CD4-positive, alpha-beta T cell treated with Interleukin-15 for 4 hours (primary cell): ENCODE measurements at regions not wholly inside any gene's neighbourhood (a gene's known extent, or its start where the extent isn't known, plus 50 kb on each side); places are given as distances from the start of the nearest gene placed in this dataset.

Experiments used
- DNase-seq: peaks from one replicate; pipeline ENCODE4 v3.0.0-alpha.2; 2020; ENCODE audit warnings: low spot score

DNA sequence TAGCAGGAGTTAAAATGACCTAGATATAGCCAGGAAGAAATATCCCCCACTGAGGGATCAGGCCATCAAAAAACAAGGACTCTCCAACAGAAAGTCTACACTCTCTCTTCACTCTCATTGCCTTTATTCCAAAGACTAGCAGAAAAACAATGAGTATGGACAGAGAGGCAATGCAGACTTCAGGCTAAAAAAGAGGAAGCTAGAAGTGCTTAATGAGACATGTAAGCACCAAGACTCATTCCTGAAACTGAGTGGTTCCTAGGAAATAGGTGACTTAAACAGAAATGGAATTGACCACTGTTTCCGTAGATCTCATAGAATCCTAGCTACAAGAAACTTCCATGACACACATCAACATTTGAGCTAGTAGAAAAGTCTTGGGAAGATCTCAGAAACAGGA, 387.3 kb downstream of the KDM5D start:
- no peak for DNase-seq

DNA sequence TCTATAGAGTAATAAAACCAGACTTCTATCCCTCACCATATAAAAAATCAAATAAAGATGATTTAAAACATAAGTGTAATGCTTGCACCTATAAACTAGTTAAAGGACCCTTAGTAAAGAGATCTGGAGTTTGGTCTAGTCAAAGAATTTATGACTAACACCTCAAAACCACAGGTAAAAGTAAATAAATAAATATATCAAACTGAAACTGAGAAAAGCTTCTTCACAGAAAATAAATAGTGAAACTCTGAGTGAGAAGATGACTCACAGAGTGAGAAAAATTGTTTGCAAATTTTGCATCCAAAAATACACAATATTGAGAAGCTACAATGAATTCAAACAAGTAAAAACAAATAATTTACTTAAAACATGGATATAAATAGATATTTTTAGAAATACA, 387.8 kb downstream of the KDM5D start:
- no peak for DNase-seq

DNA sequence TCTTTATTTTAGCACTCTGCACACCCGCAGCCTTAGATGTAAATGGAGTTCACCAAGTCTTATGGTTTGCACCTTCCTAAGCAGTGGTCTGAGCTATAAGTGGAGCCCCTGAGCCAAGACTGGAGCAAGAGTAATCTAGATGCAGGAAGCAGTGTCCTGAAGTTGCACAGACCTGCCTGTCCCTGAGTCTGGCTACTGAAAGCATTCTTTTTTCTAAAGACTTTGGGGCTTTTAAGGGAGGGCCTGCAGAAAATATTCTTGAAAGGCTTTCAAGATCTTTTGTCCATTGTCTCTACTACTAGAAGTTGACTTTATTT, 389.7 kb downstream of the KDM5D start:
- no peak for DNase-seq

DNA sequence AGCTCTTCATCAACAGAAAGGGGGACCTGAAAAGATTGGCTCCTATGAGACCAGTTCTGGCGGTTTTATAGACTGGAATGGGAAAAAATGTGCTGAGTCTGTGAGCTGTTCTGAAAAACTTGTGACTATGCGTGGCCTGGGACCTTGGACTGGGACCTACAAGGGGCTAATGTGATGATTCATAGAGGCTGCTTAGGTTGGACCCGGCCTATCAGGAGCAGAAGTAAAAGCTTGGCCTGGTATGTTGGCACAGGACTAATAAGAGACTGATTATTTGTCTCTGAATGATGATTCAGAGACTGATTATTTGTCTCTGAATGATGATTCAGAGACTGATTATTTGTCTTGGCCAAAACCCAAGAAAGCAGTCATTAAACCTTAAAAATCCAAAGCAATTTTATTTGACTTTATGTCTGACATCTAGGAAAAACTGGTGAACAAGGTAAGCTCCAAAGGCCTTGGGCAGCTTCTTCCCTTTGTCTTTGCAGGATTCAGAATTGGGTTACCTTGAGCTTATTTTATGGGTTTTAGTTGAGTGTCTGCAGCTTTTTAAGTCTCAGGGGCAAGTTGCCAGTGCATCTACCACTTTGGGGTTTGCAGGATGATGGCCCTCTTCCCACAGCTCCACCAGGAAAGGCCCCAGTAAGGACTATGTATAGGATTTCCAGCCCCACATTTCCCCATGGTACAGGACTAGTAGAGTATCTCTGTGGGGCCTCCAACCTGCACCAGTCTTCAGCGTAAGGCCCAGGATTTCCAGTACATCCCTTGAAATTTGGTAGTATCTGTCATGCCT, 390.3 kb downstream of the KDM5D start:
- no peak for DNase-seq

DNA sequence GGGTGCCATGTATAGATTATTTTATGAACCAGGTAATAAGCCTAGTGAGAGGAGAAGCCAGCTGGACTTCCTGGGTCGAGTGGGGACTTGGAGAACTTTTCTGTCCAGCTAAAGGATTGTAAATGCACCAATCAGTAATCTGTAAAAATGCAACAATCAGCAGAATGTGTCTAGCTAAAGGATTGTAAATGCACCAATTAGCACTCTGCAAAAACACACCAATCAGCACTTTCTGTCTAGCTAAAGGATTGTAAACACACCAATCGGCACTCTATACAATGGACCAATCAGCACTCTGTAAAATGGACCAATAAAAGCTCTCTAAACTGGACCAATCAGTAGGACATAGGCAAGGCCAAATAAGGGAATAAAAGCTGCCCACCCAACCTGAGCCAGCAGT, 392.9 kb downstream of the KDM5D start:
- DNase-seq: no peak

DNA sequence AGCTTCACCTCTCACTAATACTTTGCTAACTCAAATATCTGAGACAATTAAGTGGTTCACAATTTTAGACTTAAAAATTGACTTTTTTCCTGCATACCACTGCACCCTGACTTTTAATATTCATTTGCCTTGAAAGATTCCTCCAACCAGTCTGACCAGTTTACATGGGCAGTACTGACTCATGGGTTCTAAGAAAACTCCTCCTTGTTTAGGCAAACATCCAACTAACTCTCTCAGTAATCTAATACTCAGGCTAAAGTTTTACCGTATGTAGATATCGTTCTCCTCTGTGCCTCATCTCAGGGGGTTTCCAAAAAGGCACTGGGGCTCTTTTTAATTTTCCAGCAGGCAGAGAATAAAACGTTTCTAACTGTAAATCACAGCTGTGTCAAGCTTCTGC, 422.8 kb downstream of the KDM5D start:
- no peak for DNase-seq

DNA sequence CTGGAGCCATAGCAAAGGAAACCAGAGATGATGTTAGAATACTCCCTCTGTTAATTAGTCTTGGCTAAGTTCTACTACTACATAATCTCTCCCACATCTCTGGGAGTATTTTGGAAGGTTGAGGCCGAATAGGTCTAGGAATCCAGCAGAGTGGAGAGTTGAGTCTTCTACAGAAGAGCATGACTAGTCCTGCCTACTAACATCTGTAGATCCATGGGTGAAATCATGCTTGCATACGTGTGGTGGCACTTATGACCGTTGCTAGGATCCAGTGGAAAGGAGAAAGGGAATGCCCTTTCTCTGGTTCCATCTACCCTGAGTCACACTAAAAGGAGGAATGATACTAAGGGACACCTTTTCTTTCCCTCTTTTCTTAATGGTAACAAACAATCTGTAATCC, 425.4 kb downstream of the KDM5D start:
- DNase-seq: no peak

DNA sequence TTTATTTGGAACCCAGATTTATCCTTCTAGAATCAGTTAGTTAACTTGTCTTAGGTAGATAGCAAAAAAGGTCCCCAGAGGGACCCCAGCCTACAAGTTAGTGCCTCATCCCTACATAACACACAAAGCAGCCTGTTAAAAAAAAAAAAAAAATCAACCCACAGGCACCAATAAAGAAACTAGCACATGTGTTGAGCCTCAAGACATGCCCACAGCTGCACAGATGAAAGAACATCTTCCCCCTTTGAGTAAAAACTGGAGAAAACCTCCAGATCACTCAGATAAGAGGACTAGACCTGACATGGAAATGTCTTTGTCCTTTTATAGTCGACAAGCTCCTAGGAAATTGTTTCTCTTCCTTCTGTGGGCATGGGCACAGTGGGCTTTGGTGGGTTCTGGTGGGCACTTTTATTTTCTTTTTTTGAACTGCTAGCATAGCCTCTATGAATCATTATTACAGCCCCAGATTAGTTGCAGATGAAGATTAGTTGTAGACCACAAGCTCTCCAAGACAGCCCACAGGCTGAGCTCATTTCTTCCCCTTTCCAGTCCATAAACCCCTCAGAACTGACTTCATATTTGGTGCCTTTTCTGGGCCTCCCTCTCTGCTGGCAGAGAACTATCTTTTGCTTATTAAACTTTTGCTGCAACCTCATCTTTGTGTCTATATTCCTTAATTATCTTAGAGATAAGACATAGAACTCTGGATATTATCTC, 427.1 kb downstream of the KDM5D start:
- DNase-seq: no peak

DNA sequence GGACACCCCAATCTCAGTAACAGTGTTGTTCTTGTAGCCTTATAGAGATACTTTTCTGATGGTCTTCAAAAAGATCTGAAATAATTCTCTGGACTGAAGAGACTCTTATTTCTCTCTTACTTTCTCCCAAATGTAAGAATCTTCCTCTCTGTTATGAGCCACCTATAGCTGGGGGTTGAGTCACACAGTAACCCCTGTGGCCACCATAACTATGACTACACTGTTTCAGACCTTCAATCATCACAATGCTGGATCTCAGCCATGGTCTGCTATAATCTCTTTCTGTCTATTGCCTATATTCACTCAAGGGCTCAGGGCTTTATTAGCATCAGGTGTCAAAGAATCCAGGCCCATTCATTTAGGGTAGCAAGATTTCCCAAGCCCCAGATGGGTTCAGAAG, 436.9 kb downstream of the KDM5D start:
- no peak for DNase-seq

DNA sequence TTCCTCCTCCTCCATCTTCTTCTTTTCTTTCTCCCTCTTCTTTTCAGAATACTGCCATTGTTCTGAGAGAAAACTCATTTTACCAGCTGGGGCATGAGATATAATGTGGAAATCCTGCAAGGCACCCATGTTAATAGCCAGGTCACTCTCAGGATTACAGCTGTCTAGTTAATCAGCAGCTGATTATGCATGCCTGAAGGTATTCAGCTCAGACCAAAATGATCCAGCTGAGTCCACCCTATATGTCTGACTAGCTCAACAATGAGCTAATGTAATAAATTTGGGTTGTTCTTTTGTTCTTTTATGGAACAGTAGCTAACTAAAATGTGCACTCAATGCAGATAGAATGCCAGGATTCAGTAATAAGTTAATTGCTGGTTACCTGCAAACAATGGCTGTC, 441.4 kb downstream of the KDM5D start:
- no peak for DNase-seq

DNA sequence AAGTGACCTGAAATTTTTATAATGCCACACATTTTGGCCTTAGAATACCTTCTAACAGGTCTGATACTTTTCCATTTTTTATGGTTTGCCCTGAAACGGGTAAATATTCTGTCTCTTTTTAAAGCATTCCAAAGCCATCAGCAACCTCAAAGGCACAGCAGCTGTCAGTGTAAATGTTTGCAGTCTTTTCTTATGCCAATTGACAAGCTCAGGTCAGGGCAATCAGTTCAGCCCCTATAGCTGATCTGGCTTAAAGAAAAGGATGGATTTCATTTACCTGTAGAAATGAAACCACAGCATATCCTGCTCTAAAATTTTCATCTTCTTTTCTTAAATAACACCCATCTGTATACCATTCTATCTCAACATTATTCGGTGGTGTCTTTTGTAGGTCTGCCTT, 453.6 kb downstream of the KDM5D start:
- no peak for DNase-seq

DNA sequence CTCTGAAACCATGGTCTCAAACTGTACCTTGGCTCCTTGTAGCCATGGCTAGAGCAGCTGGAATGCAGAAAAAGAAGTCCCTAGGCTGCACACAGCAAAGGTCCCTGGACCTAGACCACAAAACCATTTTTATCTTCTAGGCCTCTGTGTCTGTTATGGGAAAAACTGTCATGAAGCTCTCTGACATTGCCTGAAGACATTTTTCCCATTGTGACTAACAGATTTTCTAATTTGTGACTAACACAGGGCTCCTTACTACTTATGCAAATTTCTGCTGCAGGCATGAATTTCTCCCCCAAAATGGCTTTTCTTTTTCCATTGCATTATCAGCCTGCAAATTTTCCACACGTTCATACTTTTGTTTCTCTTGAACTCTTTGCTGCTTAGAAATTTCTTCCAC, 470.4 kb downstream of the KDM5D start:
- no peak for DNase-seq

DNA sequence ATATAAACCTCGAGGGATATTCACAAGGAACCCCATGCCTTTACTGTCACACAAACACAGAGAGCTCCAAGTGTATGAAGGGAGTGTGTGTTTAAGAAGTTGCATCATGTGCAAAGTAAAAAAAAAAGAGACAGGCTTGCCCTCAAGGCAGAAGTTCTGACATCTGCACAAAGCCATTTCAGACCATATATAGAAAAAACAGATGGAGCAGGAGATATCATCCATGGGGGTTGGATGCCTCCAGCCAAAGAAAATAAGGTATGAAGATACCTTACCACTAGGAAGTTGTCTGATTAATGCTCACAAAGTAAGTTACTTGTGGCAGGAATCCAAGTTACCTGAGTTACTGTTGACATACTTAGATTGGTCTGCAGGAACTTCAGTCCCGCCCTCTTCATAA, 476.2 kb downstream of the KDM5D start:
- DNase-seq: no peak

DNA sequence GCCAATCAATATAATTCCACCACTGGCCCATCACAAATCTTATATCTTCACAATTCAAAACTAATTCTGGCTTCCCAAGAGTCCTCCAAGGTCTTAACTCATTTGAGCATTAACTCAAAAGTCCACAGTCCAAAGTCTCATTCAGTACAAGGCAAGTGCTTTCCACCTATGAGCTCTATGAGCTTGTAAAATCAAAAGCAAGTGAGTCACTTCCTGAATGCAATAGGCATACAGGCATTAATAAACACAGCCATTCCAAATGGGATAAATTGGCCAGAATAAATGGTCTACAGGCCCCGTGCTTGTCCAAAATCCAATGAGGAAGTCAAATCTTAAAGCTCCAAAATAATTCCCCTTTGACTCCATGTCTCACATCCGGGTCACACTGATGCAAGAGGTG, 479.1 kb downstream of the KDM5D start:
- no peak for DNase-seq

DNA sequence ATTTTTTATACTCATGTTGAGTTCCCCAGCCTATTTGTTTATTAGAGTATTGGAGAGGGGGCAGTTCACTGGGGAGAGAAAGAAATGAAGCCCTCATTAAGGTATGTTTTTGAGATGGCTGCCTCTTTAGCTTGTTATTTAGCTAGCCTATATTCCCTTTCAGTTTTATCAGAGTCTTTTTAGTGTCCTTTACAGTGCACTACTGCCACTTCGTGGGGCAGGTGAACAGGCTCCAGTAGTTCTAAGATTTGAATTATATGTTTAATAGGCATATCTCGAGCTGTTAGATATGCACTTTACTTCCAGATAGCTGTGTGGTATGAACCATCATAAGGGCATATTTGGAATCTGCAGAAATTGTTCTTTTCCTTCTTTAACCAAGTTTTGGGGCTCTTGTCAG, 482.2 kb downstream of the KDM5D start:
- no peak for DNase-seq

DNA sequence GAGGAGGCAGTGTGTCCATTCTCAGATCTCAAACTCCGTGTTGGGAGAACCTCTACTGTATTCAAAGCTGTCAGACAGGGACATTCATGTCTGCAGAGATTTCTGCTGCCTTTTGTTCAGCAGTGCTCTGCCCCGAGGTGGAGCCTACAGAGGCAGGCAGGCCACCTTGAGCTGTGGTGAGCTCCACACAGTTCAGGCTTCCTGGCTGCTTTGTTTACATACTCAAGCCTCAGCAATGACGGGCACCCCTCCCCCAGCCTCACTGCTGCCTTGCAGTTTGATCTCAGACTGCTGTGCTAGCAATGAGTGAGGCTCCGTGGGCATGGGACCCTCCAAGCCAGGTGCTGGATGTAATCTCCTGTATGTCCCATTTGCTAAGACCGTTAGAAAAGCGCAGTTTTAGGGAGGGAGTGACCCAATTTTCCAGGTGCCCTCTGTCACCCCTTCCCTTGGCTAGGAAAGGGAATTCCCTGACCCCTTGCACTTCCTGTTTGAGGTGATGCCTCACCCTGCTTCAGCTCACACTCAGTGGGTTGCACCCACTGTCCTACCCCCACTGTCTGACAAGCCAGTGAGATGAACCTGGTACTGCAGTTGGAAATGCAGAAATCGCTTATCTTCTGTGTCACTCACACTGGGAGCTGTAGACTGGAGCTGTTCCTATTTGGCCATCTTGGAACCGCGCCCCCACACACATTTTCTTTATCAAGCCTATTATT, 458.9 kb upstream of the HSFY2 start:
- peak; percentile 6 for DNase-seq

DNA sequence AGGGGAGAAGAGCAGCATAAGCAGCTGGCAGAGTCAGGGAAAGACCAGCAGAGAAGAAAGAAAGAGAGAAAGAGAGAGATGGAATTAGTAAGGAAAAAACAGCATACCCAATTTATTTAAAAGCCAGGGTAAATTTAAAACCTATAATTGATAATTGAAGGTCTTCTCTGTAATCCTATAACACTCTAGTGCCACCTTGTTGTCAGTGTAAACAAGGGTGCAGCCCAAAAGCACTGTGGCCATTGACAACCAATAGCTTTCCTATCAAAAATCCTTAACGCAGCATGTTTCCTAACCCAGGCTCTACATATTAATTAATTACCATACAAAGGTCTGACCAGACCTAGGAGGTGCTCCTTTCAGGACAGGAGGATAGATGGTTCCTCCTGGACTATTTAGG, 447.2 kb upstream of the HSFY2 start:
- no peak for DNase-seq

DNA sequence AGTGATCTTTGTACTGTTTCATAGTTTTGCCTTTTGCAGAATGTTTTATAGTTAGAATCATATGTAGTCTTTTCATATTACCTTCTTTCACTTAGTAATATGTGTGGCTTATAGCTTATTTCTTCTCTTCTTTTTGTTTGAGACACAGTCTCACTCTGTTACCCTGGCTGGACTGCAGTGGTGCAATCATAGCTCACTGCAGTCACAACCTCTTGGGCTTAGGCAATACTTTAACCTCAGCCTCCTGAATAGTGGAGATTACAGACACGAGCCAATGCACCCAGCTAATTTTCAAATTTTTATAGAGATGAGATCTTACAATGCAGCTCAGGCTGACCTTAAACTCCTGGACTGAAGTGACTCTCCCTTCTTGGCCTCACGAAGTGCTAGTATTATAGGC, 435.4 kb upstream of the HSFY2 start:
- no peak for DNase-seq

DNA sequence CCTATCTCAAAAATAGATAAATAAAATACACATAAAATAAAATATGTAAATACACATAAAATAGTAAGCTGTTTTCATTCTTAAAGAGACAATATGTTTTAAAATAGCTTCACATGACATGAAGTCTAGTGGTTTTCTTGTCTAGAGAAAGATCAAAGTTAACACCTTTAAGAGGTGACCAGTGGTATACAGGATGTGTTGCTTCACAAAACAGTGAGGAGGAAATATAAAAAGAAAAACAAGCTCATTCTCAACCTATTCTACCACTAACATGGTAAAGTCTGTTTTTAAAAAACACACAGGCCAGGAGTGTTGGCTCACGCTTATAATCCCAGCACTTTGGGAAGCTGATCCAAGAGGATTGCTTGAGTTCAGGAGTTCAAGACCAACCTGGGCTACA, 433.5 kb upstream of the HSFY2 start:
- no peak for DNase-seq

DNA sequence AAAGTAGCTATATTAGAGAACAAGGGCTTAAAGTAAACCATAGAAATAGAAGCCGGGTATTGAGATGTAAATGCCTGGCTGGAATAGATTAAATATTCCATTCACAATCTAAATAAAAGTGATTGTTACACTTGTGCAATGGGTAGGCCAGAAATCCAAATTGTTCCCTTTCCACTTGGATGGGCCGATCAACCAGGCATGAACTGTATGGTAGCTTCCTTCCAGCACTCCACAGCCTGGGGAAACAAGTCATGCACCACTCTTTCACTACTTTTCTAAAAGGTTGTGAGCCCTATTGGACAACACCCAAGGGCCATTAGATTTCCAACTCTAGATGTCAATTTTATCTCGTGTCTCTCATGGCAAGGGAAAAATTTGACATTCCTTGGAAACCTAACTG, 407.3 kb upstream of the HSFY2 start:
- no peak for DNase-seq

DNA sequence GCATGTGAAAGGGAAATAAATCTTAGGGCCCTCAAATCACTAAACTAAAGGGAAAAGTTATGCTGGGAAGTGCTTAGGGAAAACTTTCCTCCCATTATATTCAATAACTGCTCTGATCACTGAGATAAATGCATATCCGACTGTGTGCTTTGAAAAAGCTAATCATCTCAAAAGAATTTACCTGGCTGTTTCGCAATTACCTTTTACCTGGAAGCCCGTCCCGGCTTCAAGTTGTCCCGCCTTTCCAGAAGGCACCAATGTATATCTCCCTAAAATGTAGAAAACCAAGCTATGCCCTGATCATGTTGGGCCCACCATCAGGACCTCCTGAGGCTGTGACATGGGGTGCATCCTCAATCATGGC, 394.6 kb upstream of the HSFY2 start:
- no peak for DNase-seq

DNA sequence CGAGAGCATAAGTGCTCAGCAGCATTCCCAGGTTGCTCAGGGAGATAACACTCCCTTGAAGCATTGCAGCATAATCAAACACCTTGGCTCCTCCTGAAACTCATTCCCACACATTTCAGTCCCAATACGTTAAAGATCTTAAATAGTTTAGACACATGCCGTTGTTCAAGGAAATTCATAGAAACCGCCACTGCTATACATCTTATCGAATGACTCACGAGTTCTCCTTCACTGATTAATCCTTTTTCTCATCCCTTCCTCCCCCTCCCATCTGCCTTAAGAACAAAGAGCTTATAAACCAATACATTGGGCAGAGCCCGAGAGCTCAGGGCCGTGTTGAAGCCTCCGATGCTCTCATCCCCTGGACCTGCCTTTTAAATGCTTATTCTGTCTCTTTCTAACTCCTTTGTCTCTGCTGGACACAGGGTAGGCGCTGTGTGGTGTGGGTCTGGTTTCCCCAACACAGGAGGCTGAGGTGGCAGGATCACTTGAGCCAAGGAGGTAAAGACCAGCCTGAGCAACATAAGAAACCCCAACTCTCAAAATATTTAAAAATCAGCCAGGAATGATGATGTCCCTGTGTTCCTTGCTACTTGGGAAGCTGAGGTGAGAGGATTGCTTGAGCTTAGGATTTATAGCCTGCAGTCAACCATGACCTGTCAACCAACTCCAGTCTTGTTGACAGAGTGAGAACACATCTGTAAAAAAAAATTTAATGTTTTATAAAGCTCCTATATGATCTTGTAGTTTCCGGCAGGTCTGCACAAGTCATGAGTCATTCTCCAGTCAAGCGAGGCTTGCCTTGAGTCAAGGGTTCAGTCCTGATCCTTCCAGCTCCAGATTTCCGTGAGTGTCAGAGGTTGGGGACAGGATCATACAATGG, 394.0 kb upstream of the HSFY2 start:
- no peak for DNase-seq

DNA sequence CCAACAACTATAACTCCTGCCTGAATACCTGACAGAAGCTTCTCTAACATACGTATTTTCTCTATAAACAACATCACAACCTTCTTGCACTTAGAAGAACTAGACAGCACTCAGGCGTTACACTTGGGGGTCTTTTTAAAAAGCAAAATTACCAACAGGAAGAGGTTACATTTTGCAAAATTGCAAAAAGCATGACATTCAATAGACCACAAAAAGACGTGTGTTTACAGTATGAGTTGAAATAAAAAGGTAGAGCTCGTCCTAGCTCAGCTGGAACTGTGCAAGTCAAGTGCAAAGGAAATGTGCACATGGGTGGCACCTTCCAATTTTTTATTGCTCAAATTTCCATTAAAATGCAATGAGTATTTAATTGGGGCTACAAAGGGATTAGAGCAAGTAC, 375.2 kb upstream of the HSFY2 start:
- DNase-seq: no peak
